ENCODE measurements at regions not wholly inside any gene's neighbourhood (a gene's known extent, or its start where the extent isn't known, plus 50 kb on each side); places are given as distances from the start of the nearest gene placed in this dataset.
"Not testable (repeated sequence)": the region's sequence is repeated elsewhere in the genome, so short reads cannot be mapped to it uniquely, and the experiment has no call there.

GRCh38 chr7:26078437-26079336 lies 73.3 kb upstream of the NFE2L3 start:
- H3K4me3 Mint-ChIP-seq: no peak overlapping the region
- intact Hi-C loops (cut with micrococcal nuclease): loop anchor here (1.0 to 10.0 kb wide), 5 partner anchors 186 to 589 kb away; no protein-coding TSS in a partner anchor

GRCh38 chr7:26081638-26082037 lies 70.4 kb upstream of the NFE2L3 start:
- H3K27ac Mint-ChIP-seq: no peak overlapping the region
- no peak overlapping the region for H3K4me3 Mint-ChIP-seq
- no peaks in the 10 kb centered on the region for H3K9me3 Mint-ChIP-seq
- no peaks in the 10 kb centered on the region for H3K36me3 Mint-ChIP-seq (ENCODE audit: low read depth)
- DNase-seq: no peak
- H3K27me3 Mint-ChIP-seq (ENCODE audit: low read depth): peaks cover 17% of the 10 kb centered on the region
- intact Hi-C loops (cut with micrococcal nuclease): no loop called here
- H3K4me1 Mint-ChIP-seq (ENCODE audit: low read depth): peaks cover 3% of the 10 kb centered on the region
- CTCF ChIA-PET: interaction anchor here (0.6 to 5.1 kb wide), 4 partner anchors 8 to 281 kb away, joined by 3 to 43 read pairs (median 4); no protein-coding TSS in a partner anchor

More at GRCh38 chr7:26078437-26079336, 73.3 kb upstream of the NFE2L3 start:
- Mint-ChIP-seq H3K4me1 (ENCODE audit: low read depth) (peaks cover 3% of the 10 kb centered on the region), H3K27me3 (ENCODE audit: low read depth) (peaks cover 17% of the 10 kb centered on the region), H3K27ac (no peak overlapping the region), H3K36me3 (ENCODE audit: low read depth) (no peaks in the 10 kb centered on the region), H3K9me3 (no peaks in the 10 kb centered on the region)
- CTCF ChIA-PET: interaction anchor here (0.5 to 5.1 kb wide), 34 partner anchors 8 to 313 kb away, joined by 3 to 43 read pairs (median 4); partner anchors contain the start of gene NFE2L3
- peak; percentile 89 for DNase-seq

- peaks cover 3% of the 10 kb centered on the region for H3K4me1 Mint-ChIP-seq (ENCODE audit: low read depth)
- H3K27me3 Mint-ChIP-seq (ENCODE audit: low read depth): peaks cover 17% of the 10 kb centered on the region
- H3K27ac Mint-ChIP-seq: no peak overlapping the region
- H3K4me3 Mint-ChIP-seq: no peak overlapping the region
- no peaks in the 10 kb centered on the region for H3K9me3 Mint-ChIP-seq
- DNase-seq: no peak
- CTCF ChIA-PET: interaction anchor here (0.7 to 1.7 kb wide), 7 partner anchors 9 to 281 kb away, joined by 3 to 6 read pairs (median 4); no protein-coding TSS in a partner anchor
- intact Hi-C loops (cut with micrococcal nuclease): no loop called here
- H3K36me3 Mint-ChIP-seq (ENCODE audit: low read depth): no peaks in the 10 kb centered on the region
These were observed 68.9 kb upstream of the NFE2L3 start for GRCh38 chr7:26083113-26083512.

- Mint-ChIP-seq H3K9me3 (no peaks in the 10 kb centered on the region), H3K4me3 (no peak overlapping the region), H3K27me3 (ENCODE audit: low read depth) (peaks cover 9% of the 10 kb centered on the region), H3K4me1 (ENCODE audit: low read depth) (no peaks in the 10 kb centered on the region), H3K27ac (no peak overlapping the region), H3K36me3 (ENCODE audit: low read depth) (no peaks in the 10 kb centered on the region)
- CTCF ChIA-PET: interaction anchor here (0.5 to 1.5 kb wide), 6 partner anchors 11 to 200 kb away, joined by 3 to 6 read pairs (median 4); no protein-coding TSS in a partner anchor
- intact Hi-C loops (cut with micrococcal nuclease): no loop called here
- DNase-seq: no peak
These were observed 67.6 kb upstream of the NFE2L3 start for GRCh38 chr7:26084418-26084817.

- DNase-seq: no peak
- CTCF ChIA-PET: interaction anchor here (0.7 kb wide), 1 partner anchor 280 kb away, joined by 3 read pairs; no protein-coding TSS in a partner anchor
- intact Hi-C loops (cut with micrococcal nuclease): no loop called here
- H3K4me3 Mint-ChIP-seq: no peak overlapping the region
- no peak overlapping the region for H3K27ac Mint-ChIP-seq
- no peaks in the 10 kb centered on the region for H3K9me3 Mint-ChIP-seq
- no peaks in the 10 kb centered on the region for H3K27me3 Mint-ChIP-seq (ENCODE audit: low read depth)
- H3K36me3 Mint-ChIP-seq (ENCODE audit: low read depth): no peaks in the 10 kb centered on the region
- H3K4me1 Mint-ChIP-seq (ENCODE audit: low read depth): peaks cover under 1% of the 10 kb centered on the region
These were observed 66.2 kb upstream of the NFE2L3 start for GRCh38 chr7:26085771-26086170.

GRCh38 chr7:26087321-26088091 lies 64.5 kb upstream of the NFE2L3 start:
- H3K27me3 Mint-ChIP-seq (ENCODE audit: low read depth): no peaks in the 10 kb centered on the region
- H3K9me3 Mint-ChIP-seq: no peaks in the 10 kb centered on the region
- no peak overlapping the region for H3K4me3 Mint-ChIP-seq
- peaks cover 14% of the 10 kb centered on the region for H3K4me1 Mint-ChIP-seq (ENCODE audit: low read depth)
- CTCF ChIA-PET: interaction anchor here (0.9 kb wide), 1 partner anchor 198 kb away, joined by 4 read pairs; no protein-coding TSS in a partner anchor
- no peak for DNase-seq
- H3K36me3 Mint-ChIP-seq (ENCODE audit: low read depth): no peaks in the 10 kb centered on the region
- intact Hi-C loops (cut with micrococcal nuclease): no loop called here
- no peak overlapping the region for H3K27ac Mint-ChIP-seq

GRCh38 chr7:26089469-26089868 lies 62.5 kb upstream of the NFE2L3 start:
- H3K36me3 Mint-ChIP-seq (ENCODE audit: low read depth); H3K27ac Mint-ChIP-seq; H3K27me3 Mint-ChIP-seq (ENCODE audit: low read depth); H3K4me3 Mint-ChIP-seq; intact Hi-C loops (cut with micrococcal nuclease); DNase-seq; H3K9me3 Mint-ChIP-seq: not testable (repeated sequence)
- CTCF ChIA-PET: interaction anchor here (0.9 to 5.3 kb wide), 13 partner anchors 9 to 280 kb away, joined by 3 to 68 read pairs (median 13); partner anchors contain the start of gene NFE2L3
- peaks cover 14% of the 10 kb centered on the region for H3K4me1 Mint-ChIP-seq (ENCODE audit: low read depth)

- Mint-ChIP-seq H3K4me1 (ENCODE audit: low read depth) (peaks cover 19% of the 10 kb centered on the region), H3K27ac (no peak overlapping the region), H3K9me3 (no peaks in the 10 kb centered on the region), H3K4me3 (no peak overlapping the region), H3K27me3 (ENCODE audit: low read depth) (no peaks in the 10 kb centered on the region), H3K36me3 (ENCODE audit: low read depth) (no peaks in the 10 kb centered on the region)
- DNase-seq: peak; percentile 15
- intact Hi-C loops (cut with micrococcal nuclease): loop anchor here (1.0 to 5.0 kb wide), 9 partner anchors 22 to 1070 kb away; partner anchors contain the start of gene NFE2L3
- CTCF ChIA-PET: interaction anchor here (0.7 to 5.3 kb wide), 53 partner anchors 9 to 591 kb away, joined by 3 to 68 read pairs (median 4); partner anchors contain the start of gene NFE2L3
These were observed 61.0 kb upstream of the NFE2L3 start for GRCh38 chr7:26090927-26091519.

- CTCF ChIA-PET: interaction anchor here (0.6 to 5.3 kb wide), 17 partner anchors 10 to 278 kb away, joined by 3 to 68 read pairs (median 5); partner anchors contain the start of gene NFE2L3
- Mint-ChIP-seq H3K36me3 (ENCODE audit: low read depth) (no peaks in the 10 kb centered on the region), H3K4me1 (ENCODE audit: low read depth) (peaks cover 28% of the 10 kb centered on the region), H3K27ac (no peak overlapping the region), H3K27me3 (ENCODE audit: low read depth) (no peaks in the 10 kb centered on the region), H3K4me3 (no peak overlapping the region), H3K9me3 (no peaks in the 10 kb centered on the region)
- intact Hi-C loops (cut with micrococcal nuclease): loop anchor here (1.0 to 5.0 kb wide), 9 partner anchors 21 to 1069 kb away; partner anchors contain the start of gene NFE2L3
- peak; percentile 28 for DNase-seq
These were observed 60.1 kb upstream of the NFE2L3 start for GRCh38 chr7:26091933-26092332.

GRCh38 chr7:26093023-26093422 lies 59.0 kb upstream of the NFE2L3 start:
- Mint-ChIP-seq H3K36me3 (ENCODE audit: low read depth) (no peaks in the 10 kb centered on the region), H3K4me1 (ENCODE audit: low read depth) (peaks cover 38% of the 10 kb centered on the region), H3K9me3 (no peaks in the 10 kb centered on the region), H3K27ac (no peak overlapping the region), H3K27me3 (ENCODE audit: low read depth) (no peaks in the 10 kb centered on the region), H3K4me3 (no peak overlapping the region)
- CTCF ChIA-PET: interaction anchor here (0.6 to 5.3 kb wide), 17 partner anchors 10 to 277 kb away, joined by 3 to 68 read pairs (median 5); no protein-coding TSS in a partner anchor
- intact Hi-C loops (cut with micrococcal nuclease): loop anchor here (5.0 kb wide), 1 partner anchor 574 kb away; no protein-coding TSS in a partner anchor
- no peak for DNase-seq

- intact Hi-C loops (cut with micrococcal nuclease): loop anchor here (1.0 to 2.0 kb wide), 3 partner anchors 10 to 71 kb away; partner anchors contain the start of gene NFE2L3
- Mint-ChIP-seq H3K27me3 (ENCODE audit: low read depth) (no peaks in the 10 kb centered on the region), H3K4me3 (no peak overlapping the region), H3K4me1 (ENCODE audit: low read depth) (peaks cover 52% of the 10 kb centered on the region), H3K9me3 (no peaks in the 10 kb centered on the region), H3K27ac (no peak overlapping the region), H3K36me3 (ENCODE audit: low read depth) (no peaks in the 10 kb centered on the region)
- DNase-seq: no peak
- CTCF ChIA-PET: no interaction called here
These were observed 55.9 kb upstream of the NFE2L3 start for GRCh38 chr7:26096136-26096535.

Measured in activated naive CD4-positive, alpha-beta T cell treated with anti-CD3 and anti-CD28 coated beads for 36 hours (primary cell).